Activated CD8-positive, alpha-beta T cell treated with anti-CD3 and anti-CD28 coated beads for 36 hours (primary cell): ENCODE measurements at regions not wholly inside any gene's neighbourhood (a gene's known extent, or its start where the extent isn't known, plus 50 kb on each side); places are given as distances from the start of the nearest gene placed in this dataset.

Source experiments
- ATAC-seq: fragments of 200-7000 bp; cut with Tn5 transposase; one replicate; pipeline ENCODE4 v1.10.0; 2021; ENCODE audit warnings: mild to moderate bottlenecking, moderate library complexity
- CTCF ChIA-PET: fragments of 350-600 bp; sonication (Branson Sonifier 250); formaldehyde crosslinking; loops from one replicate; lab custom pipeline; 2021; ENCODE audit warnings: antibody characterized with exemption; lab: Charles Lee
- POLR2A ChIA-PET: fragments of 350-600 bp; sonication (Branson Sonifier 250); formaldehyde crosslinking; loops from one replicate; lab custom pipeline; 2021; ENCODE audit warnings: antibody characterized with exemption; lab: Charles Lee
- DNase-seq: peaks from one replicate; pipeline ENCODE4 v3.0.0-alpha.2; 2020
- H3K27ac Mint-ChIP-seq: one replicate; pipeline ENCODE4 v1.8.0; 2021; ENCODE audit warnings: mild to moderate bottlenecking, mixed read lengths
- H3K27me3 Mint-ChIP-seq: one replicate; pipeline ENCODE4 v1.8.0; 2021; ENCODE audit warnings: mixed read lengths
- H3K36me3 Mint-ChIP-seq: one replicate; pipeline ENCODE4 v1.8.0; 2021; ENCODE audit warnings: low read depth, mixed read lengths
- H3K4me1 Mint-ChIP-seq: one replicate; pipeline ENCODE4 v1.8.0; 2021; ENCODE audit warnings: low read depth, mixed read lengths
- H3K4me3 Mint-ChIP-seq: one replicate; pipeline ENCODE4 v1.8.0; 2021; ENCODE audit warnings: mild to moderate bottlenecking, moderate library complexity, mixed read lengths
- H3K9me3 Mint-ChIP-seq: one replicate; pipeline ENCODE4 v1.8.0; 2021; ENCODE audit warnings: mixed read lengths
- intact Hi-C: fragments of 100-400 bp; cut with micrococcal nuclease; formaldehyde crosslinking; loops from one replicate; pipeline ENCODE4 v1.10.0; 2022
- TF ChIP-seq, protein P1 (sequence below): fragments of 200-600 bp; IDR thresholded peaks from one replicate; pipeline ENCODE4 v1.8.0; 2022; ENCODE audit warnings: antibody characterized with exemption, mild to moderate bottlenecking

DNA sequence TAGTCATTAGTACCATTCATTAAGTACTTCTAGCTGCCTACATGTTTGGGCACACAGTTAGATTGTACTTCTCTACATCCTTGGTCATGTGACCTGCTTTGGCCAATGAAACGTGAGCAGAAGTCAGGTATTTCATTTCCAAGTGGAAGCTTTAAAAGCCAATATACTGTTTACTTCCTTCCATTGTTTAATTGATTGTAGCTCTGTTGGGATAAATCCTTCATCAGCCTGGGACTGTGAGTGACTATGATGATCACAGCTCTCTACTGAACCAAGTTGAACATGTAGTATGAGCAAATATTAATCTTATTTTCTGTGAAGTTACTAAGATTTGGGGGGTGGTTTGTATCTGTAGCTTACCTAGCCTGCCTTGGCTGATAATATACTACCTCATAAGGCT lies 116.5 kb upstream of the ROPN1 start:
- ATAC-seq (no peak), DNase-seq (no peak)
- H3K9me3 Mint-ChIP-seq = no peaks in the 10 kb centered on the region
- ChIA-PET POLR2A (interaction anchor here (0.6 kb wide), 1 partner anchor 423 kb away, joined by 3 read pairs; no protein-coding TSS in a partner anchor), CTCF (interaction anchor here (0.8 kb wide), 1 partner anchor 75 kb away, joined by 3 read pairs; the partner anchor contains the start of gene KALRN)
- H3K36me3 Mint-ChIP-seq = no peaks in the 10 kb centered on the region
- peaks cover 3% of the 10 kb centered on the region for H3K27me3 Mint-ChIP-seq
- intact Hi-C loops = no loop called here
- H3K27ac Mint-ChIP-seq = no peak overlapping the region
- TF ChIP-seq, protein P1, sequence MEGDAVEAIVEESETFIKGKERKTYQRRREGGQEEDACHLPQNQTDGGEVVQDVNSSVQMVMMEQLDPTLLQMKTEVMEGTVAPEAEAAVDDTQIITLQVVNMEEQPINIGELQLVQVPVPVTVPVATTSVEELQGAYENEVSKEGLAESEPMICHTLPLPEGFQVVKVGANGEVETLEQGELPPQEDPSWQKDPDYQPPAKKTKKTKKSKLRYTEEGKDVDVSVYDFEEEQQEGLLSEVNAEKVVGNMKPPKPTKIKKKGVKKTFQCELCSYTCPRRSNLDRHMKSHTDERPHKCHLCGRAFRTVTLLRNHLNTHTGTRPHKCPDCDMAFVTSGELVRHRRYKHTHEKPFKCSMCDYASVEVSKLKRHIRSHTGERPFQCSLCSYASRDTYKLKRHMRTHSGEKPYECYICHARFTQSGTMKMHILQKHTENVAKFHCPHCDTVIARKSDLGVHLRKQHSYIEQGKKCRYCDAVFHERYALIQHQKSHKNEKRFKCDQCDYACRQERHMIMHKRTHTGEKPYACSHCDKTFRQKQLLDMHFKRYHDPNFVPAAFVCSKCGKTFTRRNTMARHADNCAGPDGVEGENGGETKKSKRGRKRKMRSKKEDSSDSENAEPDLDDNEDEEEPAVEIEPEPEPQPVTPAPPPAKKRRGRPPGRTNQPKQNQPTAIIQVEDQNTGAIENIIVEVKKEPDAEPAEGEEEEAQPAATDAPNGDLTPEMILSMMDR = no peak
- no peaks in the 10 kb centered on the region for H3K4me1 Mint-ChIP-seq
- no peak overlapping the region for H3K4me3 Mint-ChIP-seq

DNA sequence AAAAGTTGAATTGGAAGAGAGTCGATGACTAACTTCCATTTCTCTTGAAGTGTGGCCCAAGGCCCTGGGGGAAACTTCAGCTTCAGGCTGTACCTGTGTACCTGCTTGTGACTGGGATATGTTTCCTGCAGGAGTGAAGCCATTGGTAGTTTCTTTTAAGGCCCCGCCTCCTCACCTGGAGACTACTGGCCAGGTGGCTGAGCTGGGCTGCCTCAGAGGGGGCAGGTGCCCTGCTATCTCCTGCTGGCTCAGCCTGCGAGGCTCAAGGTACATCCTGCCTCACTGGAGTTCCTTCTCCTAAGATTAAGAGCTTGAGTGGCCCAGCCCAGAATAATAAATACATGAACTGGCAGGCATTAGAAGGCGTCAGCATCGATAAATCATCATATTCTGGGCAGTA lies 121.6 kb upstream of the ROPN1 start:
- TF ChIP-seq, protein P1 = no peak
- Mint-ChIP-seq H3K27me3 (peaks cover 9% of the 10 kb centered on the region), H3K4me3 (no peak overlapping the region), H3K36me3 (no peaks in the 10 kb centered on the region), H3K4me1 (no peaks in the 10 kb centered on the region), H3K27ac (no peak overlapping the region), H3K9me3 (no peaks in the 10 kb centered on the region)
- intact Hi-C loops = no loop called here
- no peak for ATAC-seq
- ChIA-PET POLR2A (no interaction called here), CTCF (no interaction called here)
- DNase-seq = no peak

DNA sequence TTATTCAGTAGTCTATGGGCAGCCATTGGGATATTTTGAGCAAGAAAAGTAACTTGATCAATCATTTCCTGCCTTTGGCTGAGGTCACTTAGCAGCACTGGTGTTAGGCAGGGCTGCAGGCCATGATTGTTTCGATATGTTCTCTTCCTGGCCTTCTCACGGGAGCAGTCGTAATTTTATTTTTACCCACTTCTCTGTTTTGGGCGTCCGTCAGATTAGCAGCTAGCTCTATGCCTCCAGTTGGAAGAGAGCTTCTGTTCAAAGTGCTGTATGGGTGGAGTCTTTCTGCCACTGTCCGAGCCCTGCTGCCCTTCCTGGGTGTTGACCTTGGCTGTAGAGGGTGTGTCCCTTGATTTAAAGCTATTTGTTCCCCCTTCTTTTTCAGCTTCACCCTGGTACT lies 123.4 kb upstream of the ROPN1 start:
- CTCF ChIA-PET = no interaction called here
- Mint-ChIP-seq H3K4me1 (no peaks in the 10 kb centered on the region), H3K4me3 (no peak overlapping the region), H3K27me3 (peaks cover 12% of the 10 kb centered on the region), H3K27ac (no peak overlapping the region), H3K36me3 (no peaks in the 10 kb centered on the region), H3K9me3 (no peaks in the 10 kb centered on the region)
- TF ChIP-seq, protein P1 = no peak
- POLR2A ChIA-PET = no interaction called here
- intact Hi-C loops = no loop called here
- ATAC-seq (no peak), DNase-seq (no peak)

DNA sequence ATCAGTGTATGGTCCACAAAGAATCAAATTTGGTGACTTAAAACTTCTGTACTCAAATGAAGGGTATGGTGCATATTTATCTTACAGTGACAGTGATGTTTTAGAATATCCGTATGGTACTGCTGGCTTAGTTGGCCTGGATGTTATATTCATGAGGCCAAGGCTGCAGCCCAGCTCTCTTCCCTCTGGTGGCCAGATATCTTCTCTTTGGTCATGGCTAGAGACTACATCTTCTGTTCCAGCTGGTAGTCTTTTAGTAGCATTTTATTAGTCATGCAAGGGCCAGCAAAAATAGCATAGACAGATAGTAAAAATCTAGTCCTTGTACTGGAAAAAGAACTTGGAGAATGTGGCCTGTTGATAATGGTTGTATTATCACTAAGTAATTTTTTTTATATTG lies 124.0 kb upstream of the ROPN1 start:
- Mint-ChIP-seq H3K4me3 (no peak overlapping the region), H3K27me3 (peaks cover 12% of the 10 kb centered on the region), H3K9me3 (no peaks in the 10 kb centered on the region), H3K36me3 (no peaks in the 10 kb centered on the region), H3K27ac (no peak overlapping the region), H3K4me1 (no peaks in the 10 kb centered on the region)
- ChIA-PET CTCF (no interaction called here), POLR2A (no interaction called here)
- TF ChIP-seq, protein P1 = no peak
- ATAC-seq = no peak
- intact Hi-C loops = no loop called here
- DNase-seq = no peak

DNA sequence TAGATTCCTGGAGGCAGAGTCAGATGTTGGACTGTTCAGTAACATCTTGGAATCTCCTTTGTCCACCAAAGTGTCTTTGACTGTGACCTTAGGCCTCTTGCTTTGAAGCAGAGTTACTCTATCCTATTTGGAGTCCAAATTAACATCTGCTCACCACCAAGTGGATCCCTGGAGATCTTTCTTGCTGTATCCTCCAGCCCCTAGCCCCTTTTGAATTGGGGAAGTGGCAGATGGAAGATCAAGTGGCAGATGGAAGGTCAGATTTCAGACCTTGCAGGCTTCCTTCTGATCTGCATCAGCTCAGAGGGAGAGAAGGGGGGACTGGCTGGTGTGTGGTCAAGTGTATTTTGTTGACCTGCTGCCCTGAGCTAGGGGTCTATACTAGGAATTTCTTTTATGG lies 125.0 kb upstream of the ROPN1 start:
- Mint-ChIP-seq H3K4me1 (no peaks in the 10 kb centered on the region), H3K27me3 (peaks cover 12% of the 10 kb centered on the region), H3K36me3 (no peaks in the 10 kb centered on the region), H3K27ac (no peak overlapping the region), H3K9me3 (no peaks in the 10 kb centered on the region), H3K4me3 (no peak overlapping the region)
- CTCF ChIA-PET = no interaction called here
- POLR2A ChIA-PET = no interaction called here
- no peak for ATAC-seq
- DNase-seq = no peak
- intact Hi-C loops = no loop called here
- TF ChIP-seq, protein P1 = no peak
